ENCODE measurements at regions not wholly inside any gene's neighbourhood (a gene's known extent, or its start where the extent isn't known, plus 50 kb on each side); places are given as distances from the start of the nearest gene placed in this dataset.

- H3K36me3 ChIP-seq: no peaks in the 10 kb centered on the region
- H3K9me3 ChIP-seq (replicated peaks): no peaks in the 10 kb centered on the region
- no peaks in the 10 kb centered on the region for H3K4me1 ChIP-seq (replicated peaks)
- no peak for DNase-seq (ENCODE audit: low read depth in 1 of 2, low spot score in 2 of 2)
- H3K4me3 ChIP-seq: no peak overlapping the region
- H3K27me3 ChIP-seq (replicated peaks): peaks cover 8% of the 10 kb centered on the region; the same call in 1 of the 2 replicates
- H3K27ac ChIP-seq: no peak overlapping the region
These were observed 127.2 kb upstream of the PITX1 start for GRCh38 chr5:135161221-135161620.

- no peaks in the 10 kb centered on the region for H3K9me3 ChIP-seq (replicated peaks)
- DNase-seq (ENCODE audit: low read depth in 1 of 2, low spot score in 2 of 2): no peak
- H3K4me3 ChIP-seq: no peak overlapping the region
- no peak overlapping the region for H3K27ac ChIP-seq
- H3K27me3 ChIP-seq (replicated peaks): peaks cover 8% of the 10 kb centered on the region; the same call in 1 of the 2 replicates
- H3K4me1 ChIP-seq (replicated peaks): no peaks in the 10 kb centered on the region
- H3K36me3 ChIP-seq: no peaks in the 10 kb centered on the region
These were observed 126.1 kb upstream of the PITX1 start for GRCh38 chr5:135160036-135160675.

- H3K36me3 ChIP-seq: no peaks in the 10 kb centered on the region
- no peaks in the 10 kb centered on the region for H3K4me1 ChIP-seq (replicated peaks)
- H3K27ac ChIP-seq: no peak overlapping the region
- no peak overlapping the region for H3K4me3 ChIP-seq
- DNase-seq (ENCODE audit: low read depth in 1 of 2, low spot score in 2 of 2): no peak
- peaks cover 8% of the 10 kb centered on the region; the same call in 1 of the 2 replicates for H3K27me3 ChIP-seq (replicated peaks)
- H3K9me3 ChIP-seq (replicated peaks): no peaks in the 10 kb centered on the region
These were observed 125.6 kb upstream of the PITX1 start for GRCh38 chr5:135159626-135160025.

GRCh38 chr5:135158982-135159381 lies 125.0 kb upstream of the PITX1 start:
- no peaks in the 10 kb centered on the region for H3K9me3 ChIP-seq (replicated peaks)

GRCh38 chr5:135158314-135158697 lies 124.3 kb upstream of the PITX1 start:
- Histone ChIP-seq H3K27ac (no peak overlapping the region), H3K4me1 (replicated peaks) (no peaks in the 10 kb centered on the region), H3K36me3 (no peaks in the 10 kb centered on the region), H3K4me3 (no peak overlapping the region), H3K27me3 (replicated peaks) (peaks cover 8% of the 10 kb centered on the region; the same call in 1 of the 2 replicates), H3K9me3 (replicated peaks) (no peaks in the 10 kb centered on the region)
- DNase-seq (ENCODE audit: low read depth in 1 of 2, low spot score in 2 of 2): no peak

More at GRCh38 chr5:135158982-135159381, 125.0 kb upstream of the PITX1 start:
- Histone ChIP-seq H3K4me3 (no peak overlapping the region), H3K4me1 (replicated peaks) (no peaks in the 10 kb centered on the region), H3K27me3 (replicated peaks) (peaks cover 8% of the 10 kb centered on the region; the same call in 1 of the 2 replicates), H3K36me3 (no peaks in the 10 kb centered on the region), H3K27ac (no peak overlapping the region)
- DNase-seq (ENCODE audit: low read depth in 1 of 2, low spot score in 2 of 2): peak in 1 of 2 experiments; percentile 34

GRCh38 chr5:135157421-135158313 lies 123.6 kb upstream of the PITX1 start:
- Histone ChIP-seq H3K4me1 (replicated peaks) (no peaks in the 10 kb centered on the region), H3K4me3 (no peak overlapping the region), H3K27ac (no peak overlapping the region), H3K27me3 (replicated peaks) (peaks cover 8% of the 10 kb centered on the region; the same call in 1 of the 2 replicates), H3K9me3 (replicated peaks) (no peaks in the 10 kb centered on the region), H3K36me3 (no peaks in the 10 kb centered on the region)
- peak in 1 of 2 experiments; percentile 33 for DNase-seq (ENCODE audit: low read depth in 1 of 2, low spot score in 2 of 2)

GRCh38 chr5:135156715-135157404 lies 122.8 kb upstream of the PITX1 start:
- H3K36me3 ChIP-seq: no peaks in the 10 kb centered on the region
- peak in 1 of 2 experiments; percentile 40 for DNase-seq (ENCODE audit: low read depth in 1 of 2, low spot score in 2 of 2)
- H3K27ac ChIP-seq: no peak overlapping the region
- no peaks in the 10 kb centered on the region for H3K4me1 ChIP-seq (replicated peaks)
- peaks cover 8% of the 10 kb centered on the region; the same call in 1 of the 2 replicates for H3K27me3 ChIP-seq (replicated peaks)
- H3K9me3 ChIP-seq (replicated peaks): no peaks in the 10 kb centered on the region
- H3K4me3 ChIP-seq: no peak overlapping the region

GRCh38 chr5:135156337-135156714 lies 122.3 kb upstream of the PITX1 start:
- H3K27me3 ChIP-seq (replicated peaks): peaks cover 2% of the 10 kb centered on the region; the same call in 1 of the 2 replicates
- no peaks in the 10 kb centered on the region for H3K9me3 ChIP-seq (replicated peaks)
- H3K4me3 ChIP-seq: no peak overlapping the region
- H3K36me3 ChIP-seq: no peaks in the 10 kb centered on the region
- no peaks in the 10 kb centered on the region for H3K4me1 ChIP-seq (replicated peaks)
- no peak overlapping the region for H3K27ac ChIP-seq
- no peak for DNase-seq (ENCODE audit: low read depth in 1 of 2, low spot score in 2 of 2)

- Histone ChIP-seq H3K4me3 (no peak overlapping the region), H3K27ac (no peak overlapping the region), H3K4me1 (replicated peaks) (no peaks in the 10 kb centered on the region), H3K36me3 (no peaks in the 10 kb centered on the region), H3K27me3 (replicated peaks) (no peaks in the 10 kb centered on the region), H3K9me3 (replicated peaks) (no peaks in the 10 kb centered on the region)
- peak in 1 of 2 experiments; percentile 35 for DNase-seq (ENCODE audit: low read depth in 1 of 2, low spot score in 2 of 2)
These were observed 121.7 kb upstream of the PITX1 start for GRCh38 chr5:135155616-135156214.

GRCh38 chr5:135154961-135155360 lies 120.9 kb upstream of the PITX1 start:
- H3K27me3 ChIP-seq (replicated peaks): no peaks in the 10 kb centered on the region
- no peaks in the 10 kb centered on the region for H3K9me3 ChIP-seq (replicated peaks)
- H3K36me3 ChIP-seq: no peaks in the 10 kb centered on the region
- no peaks in the 10 kb centered on the region for H3K4me1 ChIP-seq (replicated peaks)
- no peak overlapping the region for H3K27ac ChIP-seq
- peak in 1 of 2 experiments; percentile 28 for DNase-seq (ENCODE audit: low read depth in 1 of 2, low spot score in 2 of 2)
- H3K4me3 ChIP-seq: no peak overlapping the region

- Histone ChIP-seq H3K27ac (no peak overlapping the region), H3K4me1 (replicated peaks) (no peaks in the 10 kb centered on the region), H3K4me3 (no peak overlapping the region), H3K36me3 (no peaks in the 10 kb centered on the region), H3K27me3 (replicated peaks) (no peaks in the 10 kb centered on the region), H3K9me3 (replicated peaks) (no peaks in the 10 kb centered on the region)
- peak in 1 of 2 experiments; percentile 37 for DNase-seq (ENCODE audit: low read depth in 1 of 2, low spot score in 2 of 2)
These were observed 120.2 kb upstream of the PITX1 start for GRCh38 chr5:135154197-135154596.

- Histone ChIP-seq H3K4me3 (no peak overlapping the region), H3K27ac (no peak overlapping the region), H3K27me3 (replicated peaks) (no peaks in the 10 kb centered on the region), H3K4me1 (replicated peaks) (no peaks in the 10 kb centered on the region), H3K36me3 (no peaks in the 10 kb centered on the region), H3K9me3 (replicated peaks) (no peaks in the 10 kb centered on the region)
- peak in 1 of 2 experiments; percentile 29 for DNase-seq (ENCODE audit: low read depth in 1 of 2, low spot score in 2 of 2)
These were observed 119.6 kb upstream of the PITX1 start for GRCh38 chr5:135153661-135154060.

GRCh38 chr5:135153259-135153658 lies 119.2 kb upstream of the PITX1 start:
- no peaks in the 10 kb centered on the region for H3K9me3 ChIP-seq (replicated peaks)
- no peak for DNase-seq (ENCODE audit: low read depth in 1 of 2, low spot score in 2 of 2)
- H3K4me3 ChIP-seq: no peak overlapping the region
- no peak overlapping the region for H3K27ac ChIP-seq
- H3K27me3 ChIP-seq (replicated peaks): no peaks in the 10 kb centered on the region
- no peaks in the 10 kb centered on the region for H3K4me1 ChIP-seq (replicated peaks)
- no peaks in the 10 kb centered on the region for H3K36me3 ChIP-seq

All from SJSA1 (cell line).